NCI-H774 (cell line): ENCODE measurements at regions not wholly inside any gene's neighbourhood (a gene's known extent, or its start where the extent isn't known, plus 50 kb on each side); places are given as distances from the start of the nearest gene placed in this dataset.
"Not testable (repeated sequence)": the region's sequence is repeated elsewhere in the genome, so short reads cannot be mapped to it uniquely, and the experiment has no call there.

Source experiments
- DNase-seq: peaks from one replicate; lab custom pipeline; 2025; lab: John Stamatoyannopoulos, UW

- DNase-seq = peak; percentile 41
Measured at GRCh38 chr11:71638801-71639519, 56.3 kb upstream of the KRTAP5-11 start.

GRCh38 chr11:71639520-71639849, 56.8 kb upstream of the KRTAP5-11 start:
- DNase-seq = not testable (repeated sequence)

- not testable (repeated sequence) for DNase-seq
Measured at GRCh38 chr11:71639916-71640315, 57.2 kb upstream of the KRTAP5-11 start.

GRCh38 chr11:71647078-71647477, 64.4 kb upstream of the KRTAP5-11 start:
- DNase-seq = not testable (repeated sequence)

GRCh38 chr11:71652998-71653397, 70.3 kb upstream of the KRTAP5-11 start:
- not testable (repeated sequence) for DNase-seq

- DNase-seq = not testable (repeated sequence)
Measured at GRCh38 chr11:71654423-71654822, 71.7 kb upstream of the KRTAP5-11 start.

- not testable (repeated sequence) for DNase-seq
Measured at GRCh38 chr11:71655041-71655440, 72.4 kb upstream of the KRTAP5-11 start.

- DNase-seq = not testable (repeated sequence)
Measured at GRCh38 chr11:71656513-71656912, 73.8 kb upstream of the KRTAP5-11 start.

- DNase-seq = not testable (repeated sequence)
Measured at GRCh38 chr11:71664941-71665340, 82.3 kb upstream of the KRTAP5-11 start.

GRCh38 chr11:71698110-71698509, 115.4 kb upstream of the KRTAP5-11 start:
- DNase-seq = not testable (repeated sequence)

GRCh38 chr11:71698961-71699360, 116.3 kb upstream of the KRTAP5-11 start:
- not testable (repeated sequence) for DNase-seq

GRCh38 chr11:71701435-71702291, 119.0 kb upstream of the KRTAP5-11 start:
- DNase-seq = not testable (repeated sequence)

- DNase-seq = not testable (repeated sequence)
Measured at GRCh38 chr11:71705086-71705737, 122.5 kb upstream of the KRTAP5-11 start.

GRCh38 chr11:71705738-71706432, 123.2 kb upstream of the KRTAP5-11 start:
- DNase-seq = not testable (repeated sequence)

- not testable (repeated sequence) for DNase-seq
Measured at GRCh38 chr11:71707083-71707482, 124.4 kb upstream of the KRTAP5-11 start.

- DNase-seq = not testable (repeated sequence)
Measured at GRCh38 chr11:71709541-71709940, 123.5 kb upstream of the DEFB108B start.

- not testable (repeated sequence) for DNase-seq
Measured at GRCh38 chr11:71710171-71710671, 122.8 kb upstream of the DEFB108B start.

GRCh38 chr11:71710701-71711385, 122.2 kb upstream of the DEFB108B start:
- not testable (repeated sequence) for DNase-seq

- not testable (repeated sequence) for DNase-seq
Measured at GRCh38 chr11:71712350-71712749, 120.7 kb upstream of the DEFB108B start.

- DNase-seq = not testable (repeated sequence)
Measured at GRCh38 chr11:71712846-71713245, 120.2 kb upstream of the DEFB108B start.

GRCh38 chr11:71714510-71714909, 118.5 kb upstream of the DEFB108B start:
- DNase-seq = not testable (repeated sequence)
